ENCODE measurements at regions not wholly inside any gene's neighbourhood (a gene's known extent, or its start where the extent isn't known, plus 50 kb on each side); places are given as distances from the start of the nearest gene placed in this dataset.

DNA sequence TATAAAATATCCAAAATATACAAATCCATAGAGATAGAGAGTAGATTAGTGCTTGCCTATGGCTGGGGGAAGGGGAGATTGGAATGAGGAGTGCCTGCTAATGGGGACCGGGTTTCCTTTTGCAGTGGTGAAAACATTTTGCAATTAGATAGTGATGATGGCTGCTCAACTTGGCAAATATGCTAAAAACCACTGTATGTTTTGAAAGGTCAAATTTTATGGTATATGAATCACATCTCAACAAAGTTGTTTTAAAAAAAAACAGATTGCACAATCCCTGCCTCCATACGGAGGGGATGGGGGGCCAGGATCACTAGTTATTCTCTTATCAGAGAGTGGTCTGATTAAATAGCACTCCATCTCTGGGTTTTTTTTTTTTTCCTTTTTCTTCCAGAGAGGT is 76.9 kb upstream of the RIPOR2 start:
- 50% methylated on average over 1 of the region's 2 CpGs for WGBS (ENCODE audit: insufficient coverage)
- Histone ChIP-seq H3K27ac (ENCODE audit: low read length) (no peak overlapping the region), H3K4me3 (ENCODE audit: low read length) (no peak overlapping the region), H3K4me1 (ENCODE audit: control insufficient read depth, insufficient read depth, low read length) (peaks cover 3% of the 10 kb centered on the region), H3K36me3 (ENCODE audit: control insufficient read depth, insufficient read depth, low read length) (no peaks in the 10 kb centered on the region), H3K9me3 (replicated peaks; ENCODE audit: control insufficient read depth, low read depth, low read length) (no peaks in the 10 kb centered on the region), H3K27me3 (ENCODE audit: control insufficient read depth, insufficient read depth, low read length) (no peaks in the 10 kb centered on the region)
- no peak for DNase-seq

- Histone ChIP-seq H3K27ac (ENCODE audit: low read length) (no peak overlapping the region), H3K9me3 (replicated peaks; ENCODE audit: control insufficient read depth, low read depth, low read length) (no peaks in the 10 kb centered on the region), H3K36me3 (ENCODE audit: control insufficient read depth, insufficient read depth, low read length) (no peaks in the 10 kb centered on the region), H3K27me3 (ENCODE audit: control insufficient read depth, insufficient read depth, low read length) (no peaks in the 10 kb centered on the region), H3K4me3 (ENCODE audit: low read length) (no peak overlapping the region), H3K4me1 (ENCODE audit: control insufficient read depth, insufficient read depth, low read length) (peaks cover 3% of the 10 kb centered on the region)
- no CpG with 5 or more reads among the region's 4 CpGs for WGBS (ENCODE audit: insufficient coverage)
- no peak for DNase-seq
These were observed 77.5 kb upstream of the RIPOR2 start for GRCh38 chr6:25013246-25013645.

DNA sequence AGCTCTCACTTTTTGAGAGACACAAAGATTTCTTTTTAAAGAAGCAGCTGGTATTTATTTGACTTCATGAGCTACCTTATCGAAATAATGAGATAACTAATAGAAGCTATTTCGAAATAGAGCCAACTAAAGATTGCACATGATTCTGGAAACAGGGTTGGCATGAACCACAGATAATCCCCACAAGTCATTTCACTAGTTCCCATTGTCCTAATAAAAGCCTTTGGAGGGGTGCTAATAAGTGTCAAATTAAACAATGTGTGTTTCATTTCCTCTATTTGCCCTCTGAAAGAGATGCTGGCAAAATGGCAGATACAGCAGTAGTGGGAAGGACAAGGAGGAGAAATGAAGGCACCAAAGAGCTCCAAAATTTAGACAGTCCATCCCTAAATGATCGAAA is 78.6 kb upstream of the RIPOR2 start:
- no peaks in the 10 kb centered on the region for H3K27me3 ChIP-seq (ENCODE audit: control insufficient read depth, insufficient read depth, low read length)
- no peaks in the 10 kb centered on the region for H3K9me3 ChIP-seq (replicated peaks; ENCODE audit: control insufficient read depth, low read depth, low read length)
- WGBS (ENCODE audit: insufficient coverage): no CpG with 5 or more reads among the region's 3 CpGs
- no peak for DNase-seq
- H3K4me1 ChIP-seq (ENCODE audit: control insufficient read depth, insufficient read depth, low read length): peaks cover 3% of the 10 kb centered on the region
- no peak overlapping the region for H3K4me3 ChIP-seq (ENCODE audit: low read length)
- no peak overlapping the region for H3K27ac ChIP-seq (ENCODE audit: low read length)
- H3K36me3 ChIP-seq (ENCODE audit: control insufficient read depth, insufficient read depth, low read length): no peaks in the 10 kb centered on the region

- DNase-seq: peak; percentile 92
- Histone ChIP-seq H3K4me3 (ENCODE audit: low read length) (no peak overlapping the region), H3K27me3 (ENCODE audit: control insufficient read depth, insufficient read depth, low read length) (no peaks in the 10 kb centered on the region), H3K27ac (ENCODE audit: low read length) (no peak overlapping the region), H3K9me3 (replicated peaks; ENCODE audit: control insufficient read depth, low read depth, low read length) (no peaks in the 10 kb centered on the region), H3K36me3 (ENCODE audit: control insufficient read depth, insufficient read depth, low read length) (no peaks in the 10 kb centered on the region), H3K4me1 (ENCODE audit: control insufficient read depth, insufficient read depth, low read length) (peaks cover 3% of the 10 kb centered on the region)
- 17% methylated on average over 2 of the region's 11 CpGs for WGBS (ENCODE audit: insufficient coverage)
These were observed 79.2 kb upstream of the RIPOR2 start for GRCh38 chr6:25014791-25015560.

- Histone ChIP-seq H3K27ac (ENCODE audit: low read length) (no peak overlapping the region), H3K27me3 (ENCODE audit: control insufficient read depth, insufficient read depth, low read length) (no peaks in the 10 kb centered on the region)
- 80% methylated on average over 2 of the region's 11 CpGs for WGBS (ENCODE audit: insufficient coverage)
These were observed 80.4 kb upstream of the RIPOR2 start for GRCh38 chr6:25016014-25016720.

GRCh38 chr6:25017486-25017885 is 81.7 kb upstream of the RIPOR2 start:
- 79% methylated on average over 2 of the region's 4 CpGs for WGBS (ENCODE audit: insufficient coverage)
- Histone ChIP-seq H3K9me3 (replicated peaks; ENCODE audit: control insufficient read depth, low read depth, low read length) (no peaks in the 10 kb centered on the region), H3K27ac (ENCODE audit: low read length) (no peak overlapping the region), H3K4me1 (ENCODE audit: control insufficient read depth, insufficient read depth, low read length) (peaks cover 3% of the 10 kb centered on the region), H3K36me3 (ENCODE audit: control insufficient read depth, insufficient read depth, low read length) (no peaks in the 10 kb centered on the region), H3K27me3 (ENCODE audit: control insufficient read depth, insufficient read depth, low read length) (no peaks in the 10 kb centered on the region), H3K4me3 (ENCODE audit: low read length) (no peak overlapping the region)
- DNase-seq: no peak

More at GRCh38 chr6:25016014-25016720, 80.4 kb upstream of the RIPOR2 start:
- H3K9me3 ChIP-seq (replicated peaks; ENCODE audit: control insufficient read depth, low read depth, low read length): no peaks in the 10 kb centered on the region
- DNase-seq: no peak
- H3K4me1 ChIP-seq (ENCODE audit: control insufficient read depth, insufficient read depth, low read length): peaks cover 3% of the 10 kb centered on the region
- H3K4me3 ChIP-seq (ENCODE audit: low read length): no peak overlapping the region
- H3K36me3 ChIP-seq (ENCODE audit: control insufficient read depth, insufficient read depth, low read length): no peaks in the 10 kb centered on the region

DNA sequence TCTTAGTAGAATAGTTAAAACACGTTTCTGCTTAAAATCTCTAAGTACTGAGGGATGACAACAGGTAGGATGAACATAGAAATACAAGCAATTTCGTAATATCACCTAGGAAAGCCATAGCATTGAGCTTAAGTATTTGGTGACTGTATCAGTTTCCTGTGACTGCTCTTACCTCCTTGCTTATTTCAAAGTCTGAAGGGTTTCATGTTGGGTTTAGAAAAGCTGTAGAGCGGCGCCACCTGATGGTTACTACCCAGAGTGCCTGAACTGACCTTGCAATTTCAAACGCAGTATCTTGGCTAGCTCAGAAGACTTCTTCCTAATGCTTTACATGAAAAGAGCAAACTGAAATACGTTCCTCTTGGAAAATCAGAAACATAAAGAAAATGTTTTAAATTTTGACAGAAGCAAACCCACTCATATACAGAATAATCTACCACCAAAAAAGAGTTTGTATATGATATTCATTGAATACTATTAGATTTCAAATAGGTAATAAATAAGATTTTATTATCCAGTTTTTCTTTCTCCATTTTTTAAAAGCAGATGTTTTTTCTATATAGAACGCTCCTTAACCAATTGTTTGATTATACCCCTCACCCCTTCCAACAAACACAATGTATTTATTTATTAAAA is 82.3 kb upstream of the RIPOR2 start:
- Histone ChIP-seq H3K9me3 (replicated peaks; ENCODE audit: control insufficient read depth, low read depth, low read length) (no peaks in the 10 kb centered on the region), H3K4me3 (ENCODE audit: low read length) (no peak overlapping the region), H3K27ac (ENCODE audit: low read length) (no peak overlapping the region), H3K27me3 (ENCODE audit: control insufficient read depth, insufficient read depth, low read length) (no peaks in the 10 kb centered on the region), H3K4me1 (ENCODE audit: control insufficient read depth, insufficient read depth, low read length) (peaks cover 3% of the 10 kb centered on the region), H3K36me3 (ENCODE audit: control insufficient read depth, insufficient read depth, low read length) (no peaks in the 10 kb centered on the region)
- 47% methylated on average over 3 of the region's 7 CpGs for WGBS (ENCODE audit: insufficient coverage)
- peak; percentile 51 for DNase-seq

DNA sequence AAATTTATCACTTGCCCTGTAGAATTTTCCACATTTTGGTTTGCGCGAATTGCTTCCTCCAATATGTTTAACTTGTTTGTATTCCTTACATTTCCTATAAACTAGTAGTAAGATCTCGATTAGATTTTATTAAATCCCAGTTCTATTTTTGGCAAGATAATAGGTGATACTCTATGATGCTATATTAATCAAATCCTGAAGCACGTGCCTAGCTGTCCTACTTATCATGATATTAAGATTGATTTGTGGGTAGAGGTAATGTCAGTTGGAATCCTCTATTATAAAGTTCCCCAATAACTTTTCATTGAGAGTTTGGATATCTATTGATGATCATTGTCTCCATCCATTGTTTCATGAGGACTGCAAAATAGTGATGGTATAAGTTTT is 82.8 kb upstream of the RIPOR2 start:
- Histone ChIP-seq H3K27ac (ENCODE audit: low read length) (no peak overlapping the region), H3K36me3 (ENCODE audit: control insufficient read depth, insufficient read depth, low read length) (no peaks in the 10 kb centered on the region), H3K4me1 (ENCODE audit: control insufficient read depth, insufficient read depth, low read length) (peaks cover 3% of the 10 kb centered on the region), H3K9me3 (replicated peaks; ENCODE audit: control insufficient read depth, low read depth, low read length) (no peaks in the 10 kb centered on the region), H3K27me3 (ENCODE audit: control insufficient read depth, insufficient read depth, low read length) (no peaks in the 10 kb centered on the region), H3K4me3 (ENCODE audit: low read length) (no peak overlapping the region)
- no peak for DNase-seq
- no CpG with 5 or more reads among the region's 4 CpGs for WGBS (ENCODE audit: insufficient coverage)

DNA sequence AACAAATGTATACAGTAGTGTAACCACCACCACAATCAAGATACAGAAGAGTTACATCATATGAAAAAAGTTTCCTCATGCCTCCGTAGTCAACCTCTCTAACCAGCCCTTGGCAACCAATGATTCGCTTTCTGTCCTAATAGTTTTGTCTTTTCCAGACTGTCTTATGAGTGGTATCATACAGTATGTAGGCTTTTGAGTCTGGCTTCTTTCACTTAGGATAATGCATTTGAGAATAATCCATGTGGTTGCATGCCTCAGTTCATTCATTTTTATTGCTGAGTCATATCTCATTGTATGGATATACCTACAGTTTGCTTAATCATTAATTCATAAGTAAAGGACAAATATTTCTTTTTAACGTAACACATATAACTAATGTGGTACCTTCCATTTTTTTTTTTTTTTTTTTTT is 86.4 kb upstream of the RIPOR2 start:
- Histone ChIP-seq H3K9me3 (replicated peaks; ENCODE audit: control insufficient read depth, low read depth, low read length) (no peaks in the 10 kb centered on the region), H3K27me3 (ENCODE audit: control insufficient read depth, insufficient read depth, low read length) (no peaks in the 10 kb centered on the region), H3K4me3 (ENCODE audit: low read length) (no peak overlapping the region), H3K27ac (ENCODE audit: low read length) (no peak overlapping the region), H3K36me3 (ENCODE audit: control insufficient read depth, insufficient read depth, low read length) (no peaks in the 10 kb centered on the region), H3K4me1 (ENCODE audit: control insufficient read depth, insufficient read depth, low read length) (no peaks in the 10 kb centered on the region)
- no CpG with 5 or more reads among the region's 3 CpGs for WGBS (ENCODE audit: insufficient coverage)
- DNase-seq: no peak

GRCh38 chr6:25023781-25024180 is 88.0 kb upstream of the RIPOR2 start:
- no peak overlapping the region for H3K27ac ChIP-seq (ENCODE audit: low read length)
- no peaks in the 10 kb centered on the region for H3K36me3 ChIP-seq (ENCODE audit: control insufficient read depth, insufficient read depth, low read length)
- no peaks in the 10 kb centered on the region for H3K27me3 ChIP-seq (ENCODE audit: control insufficient read depth, insufficient read depth, low read length)
- no peak overlapping the region for H3K4me3 ChIP-seq (ENCODE audit: low read length)
- H3K4me1 ChIP-seq (ENCODE audit: control insufficient read depth, insufficient read depth, low read length): no peaks in the 10 kb centered on the region
- no peaks in the 10 kb centered on the region for H3K9me3 ChIP-seq (replicated peaks; ENCODE audit: control insufficient read depth, low read depth, low read length)
- no peak for DNase-seq
- WGBS (ENCODE audit: insufficient coverage): 96% methylated on average over 22 of the region's 22 CpGs
